IPS-15b (cell line): ENCODE measurements at regions not wholly inside any gene's neighbourhood (a gene's known extent, or its start where the extent isn't known, plus 50 kb on each side); places are given as distances from the start of the nearest gene placed in this dataset.

ENCODE experiments used
- H3K27me3 ChIP-seq: one replicate; pipeline ENCODE4 v1.6.1; 2013; ENCODE audit warnings: low read length; ENCODE audit not compliant: control insufficient read depth, insufficient read depth
- H3K36me3 ChIP-seq: one replicate; pipeline ENCODE4 v1.6.1; 2013; ENCODE audit warnings: low read length; ENCODE audit not compliant: control insufficient read depth, insufficient read depth
- H3K4me1 ChIP-seq: one replicate; pipeline ENCODE4 v1.6.1; 2013; ENCODE audit warnings: mild to moderate bottlenecking, low read length; ENCODE audit not compliant: control insufficient read depth, insufficient read depth
- H3K4me3 ChIP-seq: one replicate; pipeline ENCODE4 v1.5.1; 2013; ENCODE audit warnings: low read depth, low read length
- H3K9ac ChIP-seq: one replicate; pipeline ENCODE4 v1.6.1; 2013; ENCODE audit warnings: low read depth, mild to moderate bottlenecking, low read length
- H3K9me3 ChIP-seq: one replicate; pipeline ENCODE4 v1.6.1; 2013; ENCODE audit warnings: mild to moderate bottlenecking, low read length; ENCODE audit not compliant: control insufficient read depth, insufficient read depth

DNA sequence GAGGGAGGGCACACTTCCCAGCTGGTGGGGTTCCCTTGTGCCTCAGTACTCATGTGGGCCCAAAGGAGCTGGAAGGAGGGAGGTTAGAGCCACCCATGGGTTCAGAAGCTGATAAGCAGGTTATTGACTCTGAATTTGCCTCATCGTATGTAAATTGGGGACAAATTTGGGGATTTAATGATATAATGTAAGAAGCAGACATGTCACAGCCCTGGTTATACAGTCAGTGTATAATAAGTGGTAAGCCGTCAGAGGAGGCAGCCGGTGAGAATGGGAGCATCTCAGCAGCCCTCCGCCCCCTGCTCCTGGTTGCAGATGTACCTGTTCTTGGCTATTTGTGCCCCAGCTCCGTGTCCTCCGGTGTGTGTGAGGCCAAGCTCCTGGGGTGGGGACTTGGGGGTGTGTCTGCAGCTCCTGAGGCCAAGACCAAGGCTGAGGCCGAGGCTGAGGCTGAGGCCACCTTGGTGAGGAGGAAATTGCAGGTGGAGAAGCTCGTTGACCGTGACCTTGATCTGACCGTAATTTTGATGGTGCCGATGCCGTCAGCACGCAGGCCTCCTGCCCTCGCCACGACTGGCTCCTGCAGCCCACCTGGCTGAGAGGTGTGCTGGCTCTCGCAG lies 288.1 kb downstream of the SEC14L1 start:
- H3K4me1 ChIP-seq, result peaks cover 18% of the 10 kb centered on the region

DNA sequence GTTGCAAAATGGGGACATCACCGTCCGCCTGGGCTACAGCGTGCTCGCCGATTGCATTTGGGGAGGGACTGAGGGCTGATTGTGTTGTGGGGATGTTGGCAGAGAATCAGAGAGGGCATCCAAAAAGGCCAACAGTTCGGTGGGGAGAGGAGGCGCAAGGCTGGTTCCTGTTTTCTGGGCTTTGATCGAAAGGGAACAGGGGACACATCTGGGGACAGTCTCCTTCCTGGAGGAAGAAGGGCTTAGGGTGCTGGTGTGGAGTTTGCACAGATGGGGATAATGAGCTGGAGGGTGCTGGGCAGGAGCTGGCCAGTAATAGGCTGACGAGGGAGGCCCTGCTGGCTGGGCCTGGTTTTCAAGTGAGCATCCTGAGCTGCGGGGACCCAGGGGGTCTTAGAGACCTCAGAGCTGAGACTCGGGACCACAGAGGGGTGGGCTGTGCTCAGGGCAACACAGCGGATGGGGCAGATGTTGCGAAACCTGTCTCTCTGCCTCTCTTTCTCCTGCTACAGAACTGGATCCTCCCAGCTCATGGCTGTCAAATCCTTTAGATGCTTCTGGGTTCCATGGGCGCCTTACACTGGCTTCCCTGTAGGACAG lies 288.7 kb downstream of the SEC14L1 start:
- no peak overlapping the region for H3K4me3 ChIP-seq
- peaks cover 18% of the 10 kb centered on the region for H3K4me1 ChIP-seq
- H3K27me3 ChIP-seq, result no peaks in the 10 kb centered on the region
- no peaks in the 10 kb centered on the region for H3K9me3 ChIP-seq
- peak overlapping the region; percentile 60 for H3K9ac ChIP-seq
- H3K36me3 ChIP-seq, result no peaks in the 10 kb centered on the region

More for the DNA sequence above, 288.1 kb downstream of the SEC14L1 start:
- Histone ChIP-seq H3K4me3 (no peak overlapping the region), H3K9me3 (no peaks in the 10 kb centered on the region), H3K9ac (no peak overlapping the region), H3K36me3 (no peaks in the 10 kb centered on the region), H3K27me3 (no peaks in the 10 kb centered on the region)

- H3K36me3 ChIP-seq, result no peaks in the 10 kb centered on the region
- H3K9ac ChIP-seq, result peak overlapping the region; percentile 60
- H3K4me3 ChIP-seq, result no peak overlapping the region
- peaks cover 18% of the 10 kb centered on the region for H3K4me1 ChIP-seq
- no peaks in the 10 kb centered on the region for H3K9me3 ChIP-seq
- no peaks in the 10 kb centered on the region for H3K27me3 ChIP-seq
Observed at GRCh38 chr17:77429969-77430752, 289.4 kb downstream of the SEC14L1 start.

GRCh38 chr17:77432034-77432661 lies 291.4 kb downstream of the SEC14L1 start:
- Histone ChIP-seq H3K9me3 (no peaks in the 10 kb centered on the region), H3K4me3 (no peak overlapping the region), H3K9ac (no peak overlapping the region), H3K27me3 (no peaks in the 10 kb centered on the region), H3K4me1 (peaks cover 17% of the 10 kb centered on the region), H3K36me3 (no peaks in the 10 kb centered on the region)

DNA sequence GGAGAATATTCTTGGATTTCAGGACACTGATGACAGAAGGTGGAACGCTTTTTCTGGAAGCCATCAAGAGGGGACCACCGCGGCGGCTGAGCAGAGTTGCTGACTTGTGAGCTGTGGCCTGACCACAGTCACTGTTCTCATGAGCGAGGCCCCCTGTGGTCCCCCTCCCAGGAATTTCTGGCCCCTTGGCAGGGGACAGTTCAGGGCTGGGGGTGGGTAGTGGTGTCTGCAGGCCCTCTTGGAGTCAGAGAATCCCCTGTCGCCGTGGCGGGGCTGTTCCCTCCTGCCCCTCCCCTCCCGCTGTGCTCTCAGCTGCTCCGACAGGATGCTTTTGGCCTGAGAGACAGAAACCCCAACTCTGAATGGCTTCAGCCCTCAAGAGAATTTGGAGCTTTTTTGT lies 292.0 kb downstream of the SEC14L1 start:
- no peak overlapping the region for H3K4me3 ChIP-seq
- no peaks in the 10 kb centered on the region for H3K36me3 ChIP-seq
- no peak overlapping the region for H3K9ac ChIP-seq
- no peaks in the 10 kb centered on the region for H3K9me3 ChIP-seq
- peaks cover 17% of the 10 kb centered on the region for H3K4me1 ChIP-seq
- H3K27me3 ChIP-seq, result no peaks in the 10 kb centered on the region

DNA sequence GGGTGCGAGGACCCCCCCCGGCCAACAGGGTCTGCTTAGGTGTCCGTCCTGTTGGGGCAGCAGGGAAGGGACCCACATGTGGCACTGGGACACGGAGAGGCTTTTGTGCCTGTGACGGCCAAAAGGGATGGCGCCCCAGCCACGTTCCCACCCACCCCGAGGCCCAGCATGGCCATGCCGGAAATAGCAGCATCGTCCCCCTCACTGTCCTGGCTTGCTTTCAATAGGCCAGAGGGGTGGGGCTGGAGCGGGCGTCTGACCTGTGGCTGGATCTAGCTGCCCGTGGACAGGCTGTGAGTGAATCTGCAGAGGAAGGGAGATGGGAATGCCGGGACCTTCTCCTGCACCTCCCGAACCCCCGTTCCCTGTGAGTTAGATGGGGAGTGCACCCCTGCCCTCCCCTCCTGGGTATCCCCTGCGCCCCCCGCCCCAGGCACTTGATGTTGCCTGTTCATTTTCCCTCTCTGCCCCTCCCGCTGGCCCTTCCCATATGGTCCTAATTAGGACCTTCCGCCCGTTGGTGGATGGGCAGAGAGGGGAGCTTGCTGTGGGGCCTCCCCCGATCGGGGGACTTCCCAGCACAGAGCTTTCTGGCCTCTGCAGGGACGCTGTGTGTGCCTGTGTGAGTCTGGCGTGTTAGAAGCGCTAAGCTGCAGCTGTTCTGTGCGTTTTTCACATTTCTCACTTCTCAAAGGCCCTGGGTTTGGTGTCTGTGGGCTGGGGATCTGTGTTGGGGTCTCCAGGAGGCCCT lies 292.8 kb downstream of the SEC14L1 start:
- Histone ChIP-seq H3K4me3 (no peak overlapping the region), H3K4me1 (peaks cover 17% of the 10 kb centered on the region), H3K9ac (no peak overlapping the region), H3K9me3 (no peaks in the 10 kb centered on the region), H3K36me3 (peaks cover 4% of the 10 kb centered on the region), H3K27me3 (no peaks in the 10 kb centered on the region)

DNA sequence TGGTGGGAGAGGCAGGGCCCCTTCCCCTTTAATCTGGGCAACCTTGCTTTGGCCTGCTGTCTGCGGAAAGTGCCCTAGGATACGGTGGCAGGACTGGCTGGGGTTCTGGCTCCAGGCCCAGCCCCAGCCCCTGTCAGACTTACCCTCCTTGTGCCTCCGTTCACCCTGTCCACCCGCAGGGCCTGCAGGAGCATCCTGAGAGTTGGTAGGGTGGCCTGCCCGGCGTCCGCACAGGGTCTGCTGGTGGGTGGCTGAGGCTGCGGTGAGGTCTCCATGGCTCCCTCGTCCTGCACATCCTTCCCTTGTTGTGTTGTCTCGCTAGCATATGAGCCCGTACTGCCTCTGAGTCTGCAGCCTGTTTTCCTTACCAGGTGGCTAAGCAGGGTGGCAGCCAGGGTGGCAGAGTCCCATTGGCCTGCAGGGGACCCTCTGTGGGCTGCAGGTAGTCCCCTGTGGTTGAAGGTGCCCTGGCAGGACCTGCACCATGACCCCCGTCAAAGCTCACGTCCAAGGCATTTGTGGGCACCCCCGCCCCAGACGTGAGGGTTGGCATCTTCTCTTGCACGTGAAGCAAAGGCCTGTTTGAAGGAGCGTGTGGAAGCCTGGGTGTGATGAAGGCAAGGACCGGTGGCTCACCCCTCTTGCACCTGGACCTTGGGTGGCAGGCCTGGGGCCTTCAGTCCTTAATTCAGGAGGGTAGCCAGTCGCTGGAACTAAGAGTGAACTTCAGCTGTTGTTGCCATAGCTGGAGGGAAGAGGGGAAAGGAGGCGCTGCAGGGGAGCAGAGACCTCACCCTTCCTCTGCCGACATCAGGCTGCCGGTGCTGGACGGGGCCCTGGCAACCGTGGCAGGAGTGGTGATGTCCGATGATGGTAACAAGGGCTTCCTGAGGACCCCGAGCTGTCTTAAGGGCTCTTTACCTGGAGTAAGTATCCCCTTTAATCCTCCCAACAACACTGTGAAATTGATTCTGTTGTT lies 293.7 kb downstream of the SEC14L1 start:
- Histone ChIP-seq H3K9me3 (no peaks in the 10 kb centered on the region), H3K27me3 (no peaks in the 10 kb centered on the region), H3K9ac (no peak overlapping the region), H3K4me1 (peaks cover 15% of the 10 kb centered on the region), H3K4me3 (no peak overlapping the region), H3K36me3 (peaks cover 4% of the 10 kb centered on the region)

GRCh38 chr17:77435272-77436057 lies 294.7 kb downstream of the SEC14L1 start:
- Histone ChIP-seq H3K4me3 (no peak overlapping the region), H3K27me3 (no peaks in the 10 kb centered on the region), H3K9me3 (no peaks in the 10 kb centered on the region), H3K4me1 (peaks cover 8% of the 10 kb centered on the region), H3K36me3 (peaks cover 4% of the 10 kb centered on the region), H3K9ac (no peak overlapping the region)

DNA sequence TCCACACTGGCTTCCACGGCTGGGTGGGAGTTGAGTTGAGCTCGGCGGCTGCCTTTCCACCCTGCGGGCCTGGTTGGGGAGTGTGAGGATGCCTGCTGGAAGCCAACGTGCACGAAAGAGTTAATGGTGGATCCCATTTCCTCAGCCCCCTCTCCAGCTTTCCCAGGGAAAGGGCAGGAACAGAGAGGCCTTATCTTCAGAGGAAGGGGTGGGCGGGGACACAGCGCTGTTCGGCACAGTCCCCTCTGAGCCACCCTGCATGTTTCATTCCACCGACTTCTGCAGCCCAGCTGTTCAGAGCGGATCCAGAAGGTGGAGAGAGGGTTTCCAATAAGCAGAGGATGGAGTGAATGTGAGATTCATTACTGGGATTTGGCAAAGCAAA lies 295.3 kb downstream of the SEC14L1 start:
- Histone ChIP-seq H3K4me3 (no peak overlapping the region), H3K9me3 (no peaks in the 10 kb centered on the region), H3K4me1 (peaks cover 8% of the 10 kb centered on the region), H3K27me3 (no peaks in the 10 kb centered on the region), H3K9ac (no peak overlapping the region), H3K36me3 (peaks cover 4% of the 10 kb centered on the region)

DNA sequence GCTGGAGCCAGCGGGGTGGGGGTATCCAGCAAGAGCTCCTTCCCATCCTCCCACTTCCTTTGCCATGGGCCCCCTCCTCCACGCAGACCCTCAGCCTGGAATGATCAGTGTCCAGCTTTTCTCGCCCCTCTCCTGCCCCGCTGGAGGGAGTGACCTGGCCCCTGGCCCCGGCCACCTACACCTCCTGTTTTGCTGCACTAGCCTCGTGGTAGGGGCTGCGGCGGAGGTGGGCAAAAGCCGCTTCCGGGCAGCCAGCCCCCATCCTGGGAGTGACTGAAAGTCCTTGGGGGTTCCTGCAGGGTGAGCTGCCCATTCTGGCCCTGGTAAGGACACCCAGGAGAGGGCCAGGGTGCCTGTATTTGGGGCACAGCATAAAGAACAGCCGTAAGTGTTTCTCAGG lies 295.7 kb downstream of the SEC14L1 start:
- H3K9ac ChIP-seq, result no peak overlapping the region
- peaks cover 8% of the 10 kb centered on the region for H3K4me1 ChIP-seq
- no peak overlapping the region for H3K4me3 ChIP-seq
- peaks cover 4% of the 10 kb centered on the region for H3K36me3 ChIP-seq
- no peaks in the 10 kb centered on the region for H3K27me3 ChIP-seq
- no peaks in the 10 kb centered on the region for H3K9me3 ChIP-seq
